Lower lobe of right lung (tissue), 2 donors: ENCODE measurements at regions not wholly inside any gene's neighbourhood (a gene's known extent, or its start where the extent isn't known, plus 50 kb on each side); places are given as distances from the start of the nearest gene placed in this dataset.
"Not testable (repeated sequence)": the region's sequence is repeated elsewhere in the genome, so short reads cannot be mapped to it uniquely, and the experiment has no call there.

ENCODE experiments used
- ATAC-seq, 2 donors: fragments of 200-7000 bp; cut with Tn5 transposase; one replicate each; pipeline ENCODE4 v1.9.1; 2020 to 2022; ENCODE audit warnings: mild to moderate bottlenecking in 2 of 2, moderate library complexity in 2 of 2
- DNase-seq: peaks from one replicate; pipeline ENCODE4 v3.0.0-alpha.2; 2020
- H3K27ac ChIP-seq: fragments of 200-600 bp; one replicate; pipeline ENCODE4 v1.8.0; 2022
- H3K27me3 ChIP-seq: fragments of 200-600 bp; one replicate; pipeline ENCODE4 v1.8.0; 2022; ENCODE audit warnings: low read depth
- H3K36me3 ChIP-seq: fragments of 200-600 bp; one replicate; pipeline ENCODE4 v1.8.0; 2022; ENCODE audit warnings: mild to moderate bottlenecking
- H3K4me1 ChIP-seq: fragments of 200-600 bp; one replicate; pipeline ENCODE4 v1.8.0; 2022
- H3K4me3 ChIP-seq: fragments of 200-600 bp; one replicate; pipeline ENCODE4 v1.8.0; 2022; ENCODE audit warnings: mild to moderate bottlenecking
- H3K9me3 ChIP-seq: fragments of 200-600 bp; one replicate; pipeline ENCODE4 v1.8.0; 2022
- CTCF ChIP-seq: fragments of 200-600 bp; IDR thresholded peaks from one replicate; pipeline ENCODE4 v1.8.0; 2022; ENCODE audit warnings: antibody characterized with exemption, mild to moderate bottlenecking
- intact Hi-C: fragments of 100-400 bp; cut with DNase I; formaldehyde crosslinking; loops from one replicate; pipeline ENCODE4 v1.11.0; 2022
- donor health status: DM: no; HTN: yes; CAD: no; lungs with severe emphysema.

- Histone ChIP-seq H3K4me3 (no peak overlapping the region), H3K9me3 (no peaks in the 10 kb centered on the region), H3K27me3 (no peaks in the 10 kb centered on the region), H3K27ac (no peak overlapping the region), H3K4me1 (no peaks in the 10 kb centered on the region), H3K36me3 (no peaks in the 10 kb centered on the region)
- TF ChIP-seq CTCF = no peak
- DNase-seq (no peak), ATAC-seq (no peak)
- intact Hi-C loops = no loop called here
Measured at GRCh38 chr20:48128436-48128835, 343.2 kb upstream of the SULF2 start.

- H3K4me1 ChIP-seq, DNase-seq, intact Hi-C loops, H3K4me3 ChIP-seq, H3K36me3 ChIP-seq, ATAC-seq, H3K9me3 ChIP-seq, H3K27me3 ChIP-seq, H3K27ac ChIP-seq: not testable (repeated sequence)
Measured at GRCh38 chr20:48127964-48128363, 342.7 kb upstream of the SULF2 start.

GRCh38 chr20:48127133-48127532, 341.9 kb upstream of the SULF2 start:
- DNase-seq, H3K4me1 ChIP-seq, ATAC-seq, intact Hi-C loops, H3K4me3 ChIP-seq, H3K27ac ChIP-seq, H3K27me3 ChIP-seq, H3K36me3 ChIP-seq, H3K9me3 ChIP-seq: not testable (repeated sequence)

GRCh38 chr20:48126227-48126740, 341.0 kb upstream of the SULF2 start:
- ATAC-seq (no peak), DNase-seq (no peak)
- intact Hi-C loops = no loop called here
- no peaks in the 10 kb centered on the region for H3K27me3 ChIP-seq
- TF ChIP-seq CTCF = no peak
- no peaks in the 10 kb centered on the region for H3K36me3 ChIP-seq
- no peaks in the 10 kb centered on the region for H3K9me3 ChIP-seq
- no peaks in the 10 kb centered on the region for H3K4me1 ChIP-seq
- H3K27ac ChIP-seq = no peak overlapping the region
- H3K4me3 ChIP-seq = no peak overlapping the region

- H3K36me3 ChIP-seq = no peaks in the 10 kb centered on the region
- H3K9me3 ChIP-seq = no peaks in the 10 kb centered on the region
- no peaks in the 10 kb centered on the region for H3K4me1 ChIP-seq
- no peak overlapping the region for H3K27ac ChIP-seq
- H3K27me3 ChIP-seq = no peaks in the 10 kb centered on the region
- ATAC-seq (no peak), DNase-seq (no peak)
- H3K4me3 ChIP-seq = no peak overlapping the region
- intact Hi-C loops = no loop called here
- no peak for TF ChIP-seq CTCF
Measured at GRCh38 chr20:48124960-48125359, 339.7 kb upstream of the SULF2 start.

- Histone ChIP-seq H3K4me1 (no peaks in the 10 kb centered on the region), H3K27ac (no peak overlapping the region), H3K36me3 (no peaks in the 10 kb centered on the region), H3K27me3 (no peaks in the 10 kb centered on the region), H3K9me3 (no peaks in the 10 kb centered on the region), H3K4me3 (no peak overlapping the region)
- intact Hi-C loops = no loop called here
- no peak for TF ChIP-seq CTCF
- DNase-seq = no peak
- ATAC-seq = no peak
Measured at GRCh38 chr20:48124181-48124782, 339.0 kb upstream of the SULF2 start.
